ENCODE measurements at regions not wholly inside any gene's neighbourhood (a gene's known extent, or its start where the extent isn't known, plus 50 kb on each side); places are given as distances from the start of the nearest gene placed in this dataset.

DNA sequence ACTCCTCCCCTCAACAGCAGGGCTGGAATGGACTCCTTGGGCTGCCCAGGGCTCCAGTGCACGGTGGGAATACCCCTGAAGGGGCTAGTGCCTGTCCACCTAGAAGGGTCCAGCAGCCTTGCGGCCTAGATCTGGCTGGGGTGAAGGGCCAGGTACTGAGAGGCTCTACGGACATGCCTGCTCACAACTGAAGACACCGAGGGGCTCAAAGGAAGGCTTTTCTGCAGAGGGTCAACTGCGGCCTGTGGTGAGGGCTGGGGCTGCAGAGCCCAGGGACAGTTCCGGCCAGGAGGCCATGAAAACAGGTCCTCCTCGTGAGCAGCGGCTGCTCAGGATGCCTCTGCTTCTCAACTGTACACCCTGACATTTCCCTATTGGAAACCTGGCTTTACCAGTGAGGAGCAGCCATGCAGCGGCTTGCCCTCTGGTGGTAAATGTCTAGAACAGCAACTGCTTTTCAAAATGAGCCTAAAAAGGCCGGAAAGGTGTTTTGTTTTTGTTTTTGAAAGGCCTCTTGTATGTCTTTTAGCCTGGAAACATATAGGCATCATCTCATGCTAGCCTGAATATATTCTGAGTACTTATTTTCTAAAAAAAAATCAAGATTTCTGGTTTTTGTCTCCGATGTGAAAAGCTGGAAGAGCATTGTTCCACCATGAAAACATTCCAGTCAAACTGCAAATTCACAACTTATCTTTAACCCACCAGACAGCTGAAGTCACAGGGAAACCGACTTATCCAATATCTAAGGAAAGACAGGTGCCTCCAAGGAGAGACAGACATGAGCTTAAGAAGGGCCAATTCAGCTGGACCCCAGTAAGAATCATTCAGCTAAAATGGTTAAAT lies 163.4 kb downstream of the KLF13 start:
- Mint-ChIP-seq H3K27ac (peak overlapping the region; percentile 37), H3K4me3 (no peak overlapping the region), H3K27me3 (no peaks in the 10 kb centered on the region), H3K4me1 (peaks cover 15% of the 10 kb centered on the region), H3K9me3 (ENCODE audit: insufficient read depth) (peaks cover 10% of the 10 kb centered on the region)
- POLR2A ChIA-PET = interaction anchor here (3.0 kb wide), 1 partner anchor 275 kb away, joined by 14 read pairs; no protein-coding TSS in a partner anchor
- peak; percentile 95 for TF ChIP-seq CTCF (IDR thresholded peaks at IDR 0.05)
- TF ChIP-seq EZH2 (IDR thresholded peaks at IDR 0.05; ENCODE audit: borderline replicate concordance, insufficient read depth, low read depth, low read length, poor library complexity, severe bottlenecking) = no peak
- no peaks in the 10 kb centered on the region for H4K20me1 ChIP-seq (ENCODE audit: control insufficient read depth, insufficient read depth, low read length, poor library complexity, severe bottlenecking)
- H3K79me2 ChIP-seq (ENCODE audit: control insufficient read depth, insufficient read depth, low read length) = no peaks in the 10 kb centered on the region
- DNase-seq (peak; percentile 70), ATAC-seq (ENCODE audit: low read depth) (peak; percentile 59)
- peaks cover 11 to 25% of the 10 kb centered on the region in 2 donors for H3K4me1 ChIP-seq (ENCODE audit: control insufficient read depth in 2 of 2, insufficient read depth in 2 of 2, low read length in 2 of 2)
- WGBS (ENCODE audit: insufficient coverage) = 61% methylated on average over 8 of the region's 12 CpGs
- no peaks in the 10 kb centered on the region for H3K36me3 ChIP-seq (replicated peaks in 1 of 2; ENCODE audit: control extremely low read depth in 1 of 2, control insufficient read depth in 1 of 2, extremely low read depth in 1 of 2, insufficient read depth in 2 of 2, low read length in 1 of 2)
- CTCF ChIA-PET = interaction anchor here (0.7 to 6.3 kb wide), 45 partner anchors 8 to 830 kb away, joined by 3 to 326 read pairs (median 4); partner anchors contain the start of gene KLF13
- H2AFZ ChIP-seq (ENCODE audit: insufficient read depth, low read depth, low read length, poor library complexity, severe bottlenecking) = no peak overlapping the region
- peaks cover 3 to 13% (median 10%) of the 10 kb centered on the region in 3 donors for H3K9me3 ChIP-seq (ENCODE audit: control extremely low read depth in 1 of 3, control insufficient read depth in 2 of 3, insufficient read depth in 1 of 3, low read length in 2 of 3)
- H3K9ac ChIP-seq (ENCODE audit: low read length) = no peak overlapping the region
- H3K4me2 ChIP-seq (replicated peaks; ENCODE audit: low read depth, low read length, poor library complexity, severe bottlenecking) = no peak overlapping the region
- H3K4me3 ChIP-seq (ENCODE audit: control extremely low read depth in 1 of 5, extremely low read depth in 1 of 5, insufficient read depth in 1 of 5, low read depth in 2 of 5, low read length in 4 of 5) = no peak overlapping the region
- no peak overlapping the region for H3K27ac ChIP-seq (ENCODE audit: low read length in 2 of 2)
- H3K27me3 ChIP-seq (replicated peaks in 1 of 4; ENCODE audit: control extremely low read depth in 1 of 4, control insufficient read depth in 3 of 4, insufficient read depth in 4 of 4, low read length in 3 of 4) = peaks cover 0 to 3% (median under 1%) of the 10 kb centered on the region in 4 experiments
- intact Hi-C loops (cut with micrococcal nuclease) = loop anchor here (2.0 to 5.0 kb wide), 5 partner anchors 97 to 688 kb away; no protein-coding TSS in a partner anchor

DNA sequence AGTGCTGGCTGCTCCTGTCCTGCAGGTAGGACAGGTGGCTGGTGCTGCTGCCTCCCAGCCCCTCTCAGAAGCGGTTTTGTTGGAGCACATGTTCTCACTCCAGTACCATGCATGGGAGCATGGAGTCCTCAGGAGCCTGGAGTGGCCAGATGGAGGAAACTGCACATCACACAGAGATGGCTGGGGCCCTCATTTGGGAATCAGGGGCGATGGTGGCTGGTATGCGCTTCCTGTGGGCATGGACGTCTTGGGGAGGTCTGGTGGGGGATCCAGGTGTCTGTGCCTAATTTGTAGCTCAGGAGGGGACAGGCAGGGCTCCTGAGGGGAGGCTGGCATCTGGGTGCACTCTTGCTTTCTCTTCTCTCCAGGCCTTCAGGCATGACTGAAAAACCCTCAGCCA lies 168.2 kb downstream of the KLF13 start:
- ATAC-seq (ENCODE audit: low read depth) = no peak
- intact Hi-C loops (cut with micrococcal nuclease) = loop anchor here (5.0 kb wide), 1 partner anchor 692 kb away; no protein-coding TSS in a partner anchor
- TF ChIP-seq CTCF (IDR thresholded peaks at IDR 0.05) (no peak), EZH2 (IDR thresholded peaks at IDR 0.05; ENCODE audit: borderline replicate concordance, insufficient read depth, low read depth, low read length, poor library complexity, severe bottlenecking) (no peak)

More for the DNA sequence above, 168.2 kb downstream of the KLF13 start:
- Mint-ChIP-seq H3K4me3 (no peak overlapping the region), H3K27ac (no peak overlapping the region), H3K9me3 (ENCODE audit: insufficient read depth) (peaks cover 10% of the 10 kb centered on the region), H3K27me3 (no peaks in the 10 kb centered on the region), H3K4me1 (peaks cover 2% of the 10 kb centered on the region)
- H2AFZ ChIP-seq (ENCODE audit: insufficient read depth, low read depth, low read length, poor library complexity, severe bottlenecking) = no peak overlapping the region
- no peaks in the 10 kb centered on the region for H3K79me2 ChIP-seq (ENCODE audit: control insufficient read depth, insufficient read depth, low read length)
- H3K36me3 ChIP-seq (replicated peaks in 1 of 2; ENCODE audit: control extremely low read depth in 1 of 2, control insufficient read depth in 1 of 2, extremely low read depth in 1 of 2, insufficient read depth in 2 of 2, low read length in 1 of 2) = no peaks in the 10 kb centered on the region
- WGBS (ENCODE audit: insufficient coverage) = 77% methylated on average over 4 of the region's 4 CpGs
- H3K27ac ChIP-seq (ENCODE audit: low read length in 2 of 2) = no peak overlapping the region
- ChIA-PET POLR2A (no interaction called here), CTCF (interaction anchor here (3.2 kb wide), 1 partner anchor 56 kb away, joined by 12 read pairs; no protein-coding TSS in a partner anchor)
- peaks cover 3 to 13% (median 10%) of the 10 kb centered on the region in 3 donors for H3K9me3 ChIP-seq (ENCODE audit: control extremely low read depth in 1 of 3, control insufficient read depth in 2 of 3, insufficient read depth in 1 of 3, low read length in 2 of 3)
- DNase-seq = no peak
- H3K4me3 ChIP-seq (ENCODE audit: control extremely low read depth in 1 of 5, extremely low read depth in 1 of 5, insufficient read depth in 1 of 5, low read depth in 2 of 5, low read length in 4 of 5) = no peak overlapping the region
- H3K4me1 ChIP-seq (ENCODE audit: control insufficient read depth in 2 of 2, insufficient read depth in 2 of 2, low read length in 2 of 2) = peaks cover 0 to 6% of the 10 kb centered on the region in 2 donors
- H3K9ac ChIP-seq (ENCODE audit: low read length) = no peak overlapping the region
- no peaks in the 10 kb centered on the region for H3K27me3 ChIP-seq (replicated peaks in 1 of 4; ENCODE audit: control extremely low read depth in 1 of 4, control insufficient read depth in 3 of 4, insufficient read depth in 4 of 4, low read length in 3 of 4)
- H4K20me1 ChIP-seq (ENCODE audit: control insufficient read depth, insufficient read depth, low read length, poor library complexity, severe bottlenecking) = no peaks in the 10 kb centered on the region
- no peak overlapping the region for H3K4me2 ChIP-seq (replicated peaks; ENCODE audit: low read depth, low read length, poor library complexity, severe bottlenecking)

Data from B cell (primary cell).